ENCODE measurements at regions not wholly inside any gene's neighbourhood (a gene's known extent, or its start where the extent isn't known, plus 50 kb on each side); places are given as distances from the start of the nearest gene placed in this dataset.
"Not testable (repeated sequence)": the region's sequence is repeated elsewhere in the genome, so short reads cannot be mapped to it uniquely, and the experiment has no call there.

DNA sequence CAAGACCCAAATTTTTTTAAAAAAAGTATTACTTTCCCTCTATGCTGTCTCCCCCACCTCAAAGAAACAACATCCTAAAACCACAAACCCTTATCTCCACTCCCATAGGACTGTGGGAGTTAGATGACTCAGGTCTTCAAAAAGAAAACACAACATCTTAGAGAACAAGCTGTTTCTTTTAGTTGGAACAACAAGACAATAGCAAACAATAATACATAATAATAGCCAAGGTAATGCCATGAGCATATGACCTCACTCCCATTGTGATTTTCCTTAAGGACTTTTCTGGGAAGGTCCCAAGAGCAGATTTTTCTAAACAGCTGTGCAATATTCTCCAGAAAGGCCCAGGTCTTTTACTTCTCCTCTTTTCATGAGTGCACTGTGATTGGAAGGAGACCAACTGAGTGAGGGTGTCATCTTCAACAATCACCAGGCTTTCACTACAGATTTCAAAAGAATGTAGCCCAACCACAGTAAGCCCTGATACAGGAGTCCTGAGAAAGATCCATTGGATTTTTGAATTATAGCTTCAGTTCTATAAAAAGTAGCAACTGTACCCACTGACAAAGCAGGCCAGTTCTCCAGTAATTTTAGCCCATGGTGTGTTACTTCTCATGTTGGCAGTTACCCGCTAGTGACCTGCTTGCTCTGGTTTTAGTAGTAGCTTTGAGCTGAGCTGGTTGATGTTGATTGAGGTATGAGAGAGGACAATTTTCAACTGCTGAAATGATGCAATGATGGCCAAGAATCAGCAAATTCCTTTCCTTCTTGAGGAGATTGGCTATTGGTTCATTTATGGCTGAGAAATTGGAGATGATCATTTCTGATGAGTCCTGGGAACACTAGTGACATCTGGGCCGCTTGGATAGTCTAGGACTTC, 144.5 kb upstream of the TCF4 start:
- CTCF ChIA-PET, result interaction anchor here (0.5 to 0.6 kb wide), 2 partner anchors 184 to 309 kb away, joined by 3 read pairs; no protein-coding TSS in a partner anchor
- TF ChIP-seq, protein P1, sequence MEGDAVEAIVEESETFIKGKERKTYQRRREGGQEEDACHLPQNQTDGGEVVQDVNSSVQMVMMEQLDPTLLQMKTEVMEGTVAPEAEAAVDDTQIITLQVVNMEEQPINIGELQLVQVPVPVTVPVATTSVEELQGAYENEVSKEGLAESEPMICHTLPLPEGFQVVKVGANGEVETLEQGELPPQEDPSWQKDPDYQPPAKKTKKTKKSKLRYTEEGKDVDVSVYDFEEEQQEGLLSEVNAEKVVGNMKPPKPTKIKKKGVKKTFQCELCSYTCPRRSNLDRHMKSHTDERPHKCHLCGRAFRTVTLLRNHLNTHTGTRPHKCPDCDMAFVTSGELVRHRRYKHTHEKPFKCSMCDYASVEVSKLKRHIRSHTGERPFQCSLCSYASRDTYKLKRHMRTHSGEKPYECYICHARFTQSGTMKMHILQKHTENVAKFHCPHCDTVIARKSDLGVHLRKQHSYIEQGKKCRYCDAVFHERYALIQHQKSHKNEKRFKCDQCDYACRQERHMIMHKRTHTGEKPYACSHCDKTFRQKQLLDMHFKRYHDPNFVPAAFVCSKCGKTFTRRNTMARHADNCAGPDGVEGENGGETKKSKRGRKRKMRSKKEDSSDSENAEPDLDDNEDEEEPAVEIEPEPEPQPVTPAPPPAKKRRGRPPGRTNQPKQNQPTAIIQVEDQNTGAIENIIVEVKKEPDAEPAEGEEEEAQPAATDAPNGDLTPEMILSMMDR (IDR thresholded peaks at IDR 0.05; ENCODE audit: insufficient read depth, low read depth, low read length), result no peak
- DNase-seq (ENCODE audit: low read depth), result no peak
- no peaks in the 10 kb centered on the region for H3K27me3 ChIP-seq (ENCODE audit: control insufficient read depth, insufficient read depth, low read length)
- POLR2A ChIA-PET, result no interaction called here
- no peak overlapping the region for H3K4me3 ChIP-seq (ENCODE audit: low read depth, low read length)
- H3K36me3 ChIP-seq (ENCODE audit: control insufficient read depth, insufficient read depth, low read length), result no peaks in the 10 kb centered on the region

DNA sequence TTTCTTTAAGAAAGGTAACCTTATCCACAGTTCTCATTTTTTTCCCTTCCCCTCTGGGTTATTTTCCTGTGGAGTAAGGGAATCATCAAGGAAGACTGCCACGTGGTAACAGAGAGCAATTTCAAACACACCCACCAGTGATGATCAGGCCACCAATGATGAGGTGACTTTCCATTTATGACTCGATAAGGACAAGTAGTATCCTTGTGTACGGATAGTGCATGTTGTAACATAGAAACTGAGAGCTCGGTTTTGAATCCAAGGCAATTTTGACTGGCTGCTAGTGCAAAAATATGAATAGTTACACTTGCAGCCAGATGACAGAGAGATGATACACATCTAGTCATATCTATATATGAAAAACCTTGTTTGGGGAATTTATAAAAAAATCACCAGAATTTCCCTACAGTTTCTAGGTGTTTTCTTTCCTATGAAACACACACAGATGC, 143.6 kb upstream of the TCF4 start:
- CTCF ChIA-PET, result no interaction called here
- POLR2A ChIA-PET, result no interaction called here
- no peak overlapping the region for H3K4me3 ChIP-seq (ENCODE audit: low read depth, low read length)
- no peak for DNase-seq (ENCODE audit: low read depth)
- TF ChIP-seq, protein P1 (IDR thresholded peaks at IDR 0.05; ENCODE audit: insufficient read depth, low read depth, low read length), result no peak
- H3K36me3 ChIP-seq (ENCODE audit: control insufficient read depth, insufficient read depth, low read length), result no peaks in the 10 kb centered on the region
- H3K27me3 ChIP-seq (ENCODE audit: control insufficient read depth, insufficient read depth, low read length), result no peaks in the 10 kb centered on the region

DNA sequence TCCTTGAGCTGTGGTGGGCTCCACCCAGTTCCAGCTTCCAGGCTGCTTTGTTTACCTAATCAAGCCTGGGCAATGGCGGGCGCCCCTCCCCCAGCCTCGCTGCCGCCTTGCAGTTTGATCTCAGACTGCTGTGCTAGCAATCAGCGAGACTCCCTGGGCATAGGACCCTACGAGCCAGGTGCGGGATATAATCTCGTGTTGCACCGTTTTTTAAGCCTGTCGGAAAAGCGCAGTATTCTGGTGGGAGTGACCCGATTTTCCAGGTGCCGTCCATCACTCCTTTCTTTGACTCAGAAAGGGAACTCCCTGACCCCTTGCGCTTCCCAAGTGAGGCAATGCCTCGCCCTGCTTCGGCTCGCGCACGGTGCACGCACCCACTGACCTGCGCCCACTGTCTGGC, 133.0 kb upstream of the TCF4 start:
- POLR2A ChIA-PET; H3K27me3 ChIP-seq (ENCODE audit: control insufficient read depth, insufficient read depth, low read length); H3K4me3 ChIP-seq (ENCODE audit: low read depth, low read length); CTCF ChIA-PET; H3K36me3 ChIP-seq (ENCODE audit: control insufficient read depth, insufficient read depth, low read length); DNase-seq (ENCODE audit: low read depth): not testable (repeated sequence)

DNA sequence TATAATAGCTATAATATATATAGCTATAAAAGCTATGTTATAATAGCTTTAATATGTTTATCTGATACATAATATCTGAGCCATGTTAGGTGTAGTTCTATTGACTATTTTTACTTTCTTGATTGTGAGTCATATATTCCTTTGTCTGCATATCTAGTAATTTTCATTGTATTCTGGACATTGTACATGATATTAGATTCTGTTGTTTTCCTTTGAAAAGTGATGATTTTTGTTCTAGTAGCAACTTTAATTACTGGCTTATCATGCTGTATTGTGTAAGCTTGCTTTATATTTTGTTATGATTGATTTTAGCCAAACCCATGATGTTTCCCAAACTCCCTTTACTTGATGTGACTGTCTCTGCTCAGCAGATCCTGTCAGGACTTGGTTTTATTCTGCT, 125.7 kb upstream of the TCF4 start:
- Histone ChIP-seq H3K36me3 (ENCODE audit: control insufficient read depth, insufficient read depth, low read length) (no peaks in the 10 kb centered on the region), H3K4me3 (ENCODE audit: low read depth, low read length) (no peak overlapping the region), H3K27me3 (ENCODE audit: control insufficient read depth, insufficient read depth, low read length) (no peaks in the 10 kb centered on the region)
- TF ChIP-seq, protein P1 (IDR thresholded peaks at IDR 0.05; ENCODE audit: insufficient read depth, low read depth, low read length), result no peak
- ChIA-PET POLR2A (no interaction called here), CTCF (no interaction called here)
- DNase-seq (ENCODE audit: low read depth), result no peak

DNA sequence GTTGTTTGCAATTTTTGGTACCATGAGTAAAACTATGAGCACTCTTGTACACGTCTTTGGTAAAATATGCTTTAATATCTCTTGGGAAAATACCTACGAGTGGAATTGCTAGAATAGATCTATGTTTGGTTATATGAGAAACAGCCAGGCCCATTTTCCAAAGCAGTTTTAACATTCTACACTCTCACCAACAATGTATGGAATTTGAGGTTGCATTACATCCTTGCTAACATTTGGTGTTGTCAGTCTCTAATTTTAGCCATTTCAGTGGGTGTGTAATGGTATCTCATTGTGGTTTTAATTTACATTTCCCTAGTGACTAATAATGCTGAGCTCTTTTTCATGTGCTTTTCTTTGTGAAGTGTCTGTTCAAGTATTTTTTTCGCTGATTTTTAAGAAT, 118.9 kb upstream of the TCF4 start:
- no peak overlapping the region for H3K4me3 ChIP-seq (ENCODE audit: low read depth, low read length)
- POLR2A ChIA-PET, result no interaction called here
- CTCF ChIA-PET, result interaction anchor here (0.6 kb wide), 1 partner anchor 164 kb away, joined by 3 read pairs; no protein-coding TSS in a partner anchor
- no peaks in the 10 kb centered on the region for H3K36me3 ChIP-seq (ENCODE audit: control insufficient read depth, insufficient read depth, low read length)
- TF ChIP-seq, protein P1 (IDR thresholded peaks at IDR 0.05; ENCODE audit: insufficient read depth, low read depth, low read length), result no peak
- DNase-seq (ENCODE audit: low read depth), result peak; percentile 26
- H3K27me3 ChIP-seq (ENCODE audit: control insufficient read depth, insufficient read depth, low read length), result no peaks in the 10 kb centered on the region
